ENCODE measurements at regions not wholly inside any gene's neighbourhood (a gene's known extent, or its start where the extent isn't known, plus 50 kb on each side); places are given as distances from the start of the nearest gene placed in this dataset.
A peak's percentile ranks its signal among the peaks of the same experiment; 100 is the strongest.

- DNase-seq (no peak), ATAC-seq (peak in 3 of 8 donors; percentile 31 to 51 (median 48))
- intact Hi-C loops (cut with DNase I) = no loop called here
- TF ChIP-seq CTCF (IDR thresholded peaks at IDR 0.05) = no peak
- peaks cover 0 to 14% (median 0%) of the 10 kb centered on the region in 9 donors for H3K4me1 ChIP-seq
- H3K27me3 ChIP-seq = peaks cover 0 to 9% (median 0%) of the 10 kb centered on the region in 7 donors
- no peaks in the 10 kb centered on the region for H3K9me3 ChIP-seq
- no peak overlapping the region for H3K4me3 ChIP-seq
- peak overlapping the region in 1 of 10 donors; percentile 6 for H3K27ac ChIP-seq
- WGBS, 2 donors = 61 to 73% methylated on average over 7 of the region's 7 CpGs
- no peaks in the 10 kb centered on the region for H3K36me3 ChIP-seq
These were observed 398.9 kb upstream of the PLXNA2 start for GRCh38 chr1:208643005-208643597.

GRCh38 chr1:208644401-208645160 lies 400.4 kb upstream of the PLXNA2 start:
- WGBS, 2 donors = 72 to 80% methylated on average over 2 of the region's 2 CpGs
- TF ChIP-seq CTCF (IDR thresholded peaks at IDR 0.05) = no peak

DNA sequence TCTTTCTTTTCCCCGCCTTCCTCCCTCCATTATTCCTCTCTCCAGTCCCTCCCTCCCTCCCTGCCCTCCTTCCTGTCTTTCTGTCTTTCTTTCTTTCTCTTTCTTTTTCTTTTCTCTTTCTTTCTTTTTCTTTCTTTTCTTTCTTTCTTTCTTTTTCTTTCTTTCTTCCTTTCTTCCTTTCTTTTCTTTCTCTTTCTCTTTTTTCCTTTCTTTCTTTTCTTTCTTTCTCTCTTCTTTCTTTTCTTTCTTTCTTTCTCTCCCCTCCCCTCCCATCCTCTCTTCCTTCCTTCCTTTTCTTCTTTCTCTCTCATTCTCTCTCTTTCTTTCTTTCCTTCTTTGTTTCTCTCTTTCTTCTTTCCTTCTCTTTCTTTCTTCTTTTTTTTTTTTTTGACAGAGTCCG lies 402.2 kb upstream of the PLXNA2 start:
- H3K27ac ChIP-seq = no peak overlapping the region
- no peak overlapping the region for H3K4me3 ChIP-seq
- no peaks in the 10 kb centered on the region for H3K9me3 ChIP-seq
- DNase-seq (no peak), ATAC-seq (no peak)
- no peaks in the 10 kb centered on the region for H3K36me3 ChIP-seq
- no peak for TF ChIP-seq CTCF (IDR thresholded peaks at IDR 0.05)
- 92 to 98% methylated on average over 2 of the region's 2 CpGs for WGBS, 2 donors
- H3K4me1 ChIP-seq = peaks cover 0 to 14% (median 0%) of the 10 kb centered on the region in 9 donors
- peaks cover 0 to 35% (median 4%) of the 10 kb centered on the region in 7 donors for H3K27me3 ChIP-seq
- intact Hi-C loops (cut with DNase I) = no loop called here

More at GRCh38 chr1:208644401-208645160, 400.4 kb upstream of the PLXNA2 start:
- intact Hi-C loops (cut with DNase I) = no loop called here
- DNase-seq (no peak), ATAC-seq (no peak)
- Histone ChIP-seq H3K4me3 (no peak overlapping the region), H3K4me1 (peaks cover 0 to 14% (median 0%) of the 10 kb centered on the region in 9 donors), H3K27me3 (peaks cover 0 to 18% (median 0%) of the 10 kb centered on the region in 7 donors), H3K27ac (no peak overlapping the region), H3K9me3 (no peaks in the 10 kb centered on the region), H3K36me3 (no peaks in the 10 kb centered on the region)

DNA sequence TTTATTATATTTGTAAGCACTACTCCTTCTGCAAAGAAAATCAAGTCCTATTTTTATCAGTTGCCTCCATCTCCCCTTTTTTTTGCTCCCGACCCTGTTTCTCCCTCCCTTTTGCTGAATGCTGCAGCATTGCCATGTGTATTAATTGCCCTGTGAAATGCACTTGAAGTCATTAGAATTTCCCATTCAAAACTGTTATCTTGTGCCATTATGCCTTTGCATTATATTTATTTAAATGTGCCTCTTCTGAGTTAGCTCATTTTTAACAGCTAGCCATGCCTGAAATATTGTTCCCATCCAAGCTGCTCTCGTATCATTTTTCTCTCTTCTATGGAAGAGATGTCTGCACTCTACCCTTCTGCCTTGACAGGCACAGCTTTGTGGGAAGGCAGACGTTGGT lies 404.0 kb upstream of the PLXNA2 start:
- intact Hi-C loops (cut with DNase I) = no loop called here
- Histone ChIP-seq H3K27me3 (peaks cover 0 to 26% (median 4%) of the 10 kb centered on the region in 7 donors), H3K9me3 (no peaks in the 10 kb centered on the region), H3K4me3 (no peak overlapping the region), H3K36me3 (no peaks in the 10 kb centered on the region), H3K4me1 (peaks cover 0 to 12% (median 2%) of the 10 kb centered on the region in 9 donors), H3K27ac (no peak overlapping the region)
- 80% methylated on average over 3 of the region's 3 CpGs for WGBS, 2 donors
- no peak for ATAC-seq
- no peak for DNase-seq
- TF ChIP-seq CTCF (IDR thresholded peaks at IDR 0.05) = no peak

Data from heart right ventricle (tissue), 16 donors.